IPS-20b (cell line): ENCODE measurements at regions not wholly inside any gene's neighbourhood (a gene's known extent, or its start where the extent isn't known, plus 50 kb on each side); places are given as distances from the start of the nearest gene placed in this dataset.

Experiments
- H3K27ac ChIP-seq: one replicate; pipeline ENCODE4 v1.5.1; 2013; ENCODE audit warnings: low read length
- H3K27me3 ChIP-seq: 2 replicates; pipeline ENCODE4 v1.6.1; 2013; ENCODE audit warnings: mild to moderate bottlenecking, low read length, inconsistent platforms; ENCODE audit not compliant: insufficient read depth
- H3K36me3 ChIP-seq: 2 replicates; pipeline ENCODE4 v1.6.1; 2013; ENCODE audit warnings: low read depth, mild to moderate bottlenecking, inconsistent platforms, low read length, moderate library complexity; ENCODE audit not compliant: insufficient read depth
- H3K4me1 ChIP-seq: 2 replicates; pipeline ENCODE4 v1.6.1; 2013; ENCODE audit warnings: mild to moderate bottlenecking, control low read depth, inconsistent platforms, low read length, moderate library complexity; ENCODE audit not compliant: insufficient read depth
- H3K4me3 ChIP-seq: 2 replicates; pipeline ENCODE4 v1.5.1; 2013; ENCODE audit warnings: mild to moderate bottlenecking, low read length, inconsistent platforms
- H3K9ac ChIP-seq: 2 replicates; pipeline ENCODE4 v1.6.1; 2013; ENCODE audit warnings: low read depth, mild to moderate bottlenecking, inconsistent platforms, low read length, moderate library complexity
- H3K9me3 ChIP-seq: 2 replicates; pipeline ENCODE4 v1.6.1; 2013; ENCODE audit warnings: mild to moderate bottlenecking, low read depth, low read length, inconsistent platforms; ENCODE audit not compliant: insufficient read depth

DNA sequence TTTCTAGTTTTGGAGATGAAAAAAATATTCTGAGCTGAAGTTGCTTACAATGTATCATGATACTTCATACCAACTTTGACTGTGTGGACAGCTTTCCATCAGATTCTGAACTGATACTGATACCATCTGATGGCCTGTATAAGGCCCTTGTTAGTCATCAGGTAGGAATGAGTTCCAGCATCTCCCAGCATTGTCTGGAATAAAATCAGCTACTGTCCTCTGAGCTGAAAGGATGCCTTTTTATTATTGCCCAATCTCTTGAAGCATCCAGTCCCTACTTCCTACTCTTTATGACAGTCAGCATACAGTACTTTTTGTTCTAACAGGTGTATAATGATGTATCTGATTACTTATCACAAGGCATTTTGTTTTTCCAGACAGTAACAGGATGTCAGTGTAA lies 70.6 kb upstream of the EYA4 start:
- Histone ChIP-seq H3K4me1 (peaks cover 19% of the 10 kb centered on the region; the same call in 1 of the 2 replicates), H3K36me3 (no peaks in the 10 kb centered on the region), H3K27ac (no peak overlapping the region), H3K4me3 (no peak overlapping the region), H3K9me3 (no peaks in the 10 kb centered on the region), H3K27me3 (no peaks in the 10 kb centered on the region), H3K9ac (no peak overlapping the region)

DNA sequence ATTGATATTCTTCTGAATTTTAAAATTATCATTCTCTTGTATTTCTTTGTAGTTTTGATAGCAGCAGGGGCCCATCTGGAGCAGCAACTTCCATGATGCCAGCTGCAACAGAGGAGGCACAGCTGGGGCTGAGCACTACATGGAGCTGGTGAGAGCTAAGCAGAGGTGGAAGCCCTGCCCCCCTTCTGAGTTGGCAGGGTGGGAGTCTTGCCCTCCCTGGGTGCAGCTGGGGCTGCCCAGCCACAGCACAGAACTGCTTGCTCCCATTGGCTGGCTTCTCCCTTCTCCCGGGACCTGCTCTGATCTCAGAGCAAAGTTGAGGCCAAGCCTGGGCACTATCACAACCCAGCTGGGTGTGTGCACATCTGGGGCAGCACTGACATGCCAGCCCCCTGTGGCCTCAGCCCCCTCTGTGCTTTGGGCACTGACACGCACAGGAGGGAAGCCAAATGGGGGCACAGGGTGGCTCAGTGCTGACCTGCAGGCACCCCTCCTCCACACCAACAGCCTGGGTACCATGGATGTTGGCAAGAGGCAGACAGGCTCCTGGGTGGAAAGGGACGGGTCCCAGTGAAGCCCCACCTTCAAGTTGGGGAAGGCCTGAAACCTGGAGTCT lies 69.1 kb upstream of the EYA4 start:
- Histone ChIP-seq H3K27me3 (no peaks in the 10 kb centered on the region), H3K4me3 (no peak overlapping the region), H3K27ac (no peak overlapping the region), H3K9me3 (no peaks in the 10 kb centered on the region), H3K4me1 (peaks cover 19% of the 10 kb centered on the region; the same call in 1 of the 2 replicates), H3K36me3 (no peaks in the 10 kb centered on the region), H3K9ac (no peak overlapping the region)

DNA sequence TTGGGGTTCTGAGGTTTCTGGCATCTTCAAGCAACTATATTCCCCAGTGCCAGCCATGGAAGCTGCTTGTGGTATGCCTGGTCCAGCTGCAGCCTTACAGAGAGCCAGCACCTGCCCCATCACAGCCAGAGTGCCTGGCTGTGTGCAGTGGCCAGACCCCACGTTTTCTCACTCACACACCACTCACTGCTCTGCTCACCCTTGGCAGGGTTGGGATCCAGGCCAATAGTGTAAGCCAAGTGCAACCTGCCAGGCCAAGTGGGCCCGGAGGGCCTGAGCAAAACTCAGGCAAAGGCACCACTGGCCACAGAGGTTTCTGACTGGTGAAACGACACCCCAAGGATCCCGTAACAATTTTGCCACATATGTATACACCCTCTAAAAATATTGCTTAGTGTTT lies 67.9 kb upstream of the EYA4 start:
- no peak overlapping the region for H3K4me3 ChIP-seq
- no peak overlapping the region for H3K9ac ChIP-seq
- no peaks in the 10 kb centered on the region; the same call in 1 of the 2 replicates for H3K9me3 ChIP-seq
- H3K27me3 ChIP-seq, result no peaks in the 10 kb centered on the region
- no peak overlapping the region for H3K27ac ChIP-seq
- H3K4me1 ChIP-seq, result peaks cover 19% of the 10 kb centered on the region; the same call in 1 of the 2 replicates
- H3K36me3 ChIP-seq, result no peaks in the 10 kb centered on the region

DNA sequence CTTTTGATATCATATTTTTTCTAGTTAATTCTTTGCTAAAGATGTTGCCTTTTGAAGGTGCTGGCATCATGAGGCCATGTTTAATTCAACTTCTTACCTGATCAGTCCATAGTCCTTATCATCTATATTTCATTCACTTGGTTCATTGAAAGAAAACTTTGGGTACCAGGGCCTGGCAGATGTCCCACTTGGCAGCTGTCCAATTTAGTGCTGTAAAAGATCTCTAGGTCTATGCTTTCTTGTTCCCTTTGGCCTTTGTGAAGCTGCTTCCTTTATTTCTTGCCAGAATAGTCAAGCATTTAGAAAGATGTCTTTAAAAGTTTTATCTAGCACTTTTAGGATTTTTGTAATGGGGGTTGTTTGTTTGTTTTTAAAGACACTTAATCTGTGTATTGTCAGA lies 61.7 kb upstream of the EYA4 start:
- no peak overlapping the region for H3K4me3 ChIP-seq
- no peak overlapping the region for H3K27ac ChIP-seq
- H3K4me1 ChIP-seq, result no peaks in the 10 kb centered on the region
- H3K9ac ChIP-seq, result no peak overlapping the region
- H3K27me3 ChIP-seq, result no peaks in the 10 kb centered on the region
- H3K36me3 ChIP-seq, result no peaks in the 10 kb centered on the region
- H3K9me3 ChIP-seq, result no peaks in the 10 kb centered on the region; the same call in 1 of the 2 replicates

DNA sequence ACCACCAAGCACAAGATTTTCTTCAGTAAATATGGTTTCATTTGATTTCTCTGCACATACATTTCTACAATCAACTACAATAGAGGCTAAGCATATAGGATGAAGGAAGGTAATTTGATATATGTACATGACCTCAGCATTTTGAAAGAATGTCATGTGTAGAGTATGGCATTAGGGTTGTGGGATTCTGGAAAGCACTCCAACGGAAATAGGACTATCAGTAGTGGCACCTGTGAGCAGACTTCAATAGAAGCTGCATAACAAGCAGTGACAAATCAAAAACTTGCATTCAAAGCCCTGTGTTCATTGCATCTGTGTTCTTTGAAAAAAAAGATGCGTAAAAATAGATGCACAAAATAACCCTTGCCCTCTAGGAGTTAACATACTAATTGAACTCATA lies 57.5 kb upstream of the EYA4 start:
- no peaks in the 10 kb centered on the region for H3K27me3 ChIP-seq
- no peaks in the 10 kb centered on the region for H3K36me3 ChIP-seq
- peaks cover 10% of the 10 kb centered on the region for H3K4me1 ChIP-seq
- no peak overlapping the region for H3K27ac ChIP-seq
- no peak overlapping the region for H3K9ac ChIP-seq
- no peak overlapping the region for H3K4me3 ChIP-seq
- H3K9me3 ChIP-seq, result no peaks in the 10 kb centered on the region

DNA sequence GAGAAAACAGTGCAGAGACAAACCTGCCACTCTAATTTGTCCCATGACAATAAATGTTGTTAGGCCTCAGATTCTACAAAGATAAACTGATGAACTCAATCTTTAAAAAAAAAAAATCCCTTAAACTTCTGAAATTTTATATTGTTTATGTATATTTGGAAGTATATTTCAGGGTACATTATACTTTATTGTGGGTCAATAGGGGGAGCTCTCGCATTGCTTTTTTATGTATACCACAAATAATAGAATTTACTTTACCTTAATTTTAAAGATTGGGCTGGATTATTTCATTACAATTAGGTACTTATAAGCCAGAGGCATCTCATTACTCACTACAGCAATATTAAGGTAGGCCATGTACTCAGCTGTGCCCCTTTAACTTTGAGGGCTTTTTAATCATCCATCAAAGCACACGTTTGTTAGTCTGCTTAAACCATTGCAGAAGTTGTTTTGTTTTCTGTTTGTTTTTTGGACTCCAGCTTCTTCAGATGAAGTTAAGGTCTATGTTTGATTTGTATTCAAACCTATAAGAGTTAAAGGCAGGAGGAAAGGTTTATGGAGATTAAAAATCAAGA lies 56.3 kb upstream of the EYA4 start:
- Histone ChIP-seq H3K4me3 (no peak overlapping the region), H3K27me3 (no peaks in the 10 kb centered on the region), H3K27ac (no peak overlapping the region), H3K9me3 (no peaks in the 10 kb centered on the region), H3K36me3 (no peaks in the 10 kb centered on the region), H3K4me1 (peaks cover 17% of the 10 kb centered on the region), H3K9ac (no peak overlapping the region)

DNA sequence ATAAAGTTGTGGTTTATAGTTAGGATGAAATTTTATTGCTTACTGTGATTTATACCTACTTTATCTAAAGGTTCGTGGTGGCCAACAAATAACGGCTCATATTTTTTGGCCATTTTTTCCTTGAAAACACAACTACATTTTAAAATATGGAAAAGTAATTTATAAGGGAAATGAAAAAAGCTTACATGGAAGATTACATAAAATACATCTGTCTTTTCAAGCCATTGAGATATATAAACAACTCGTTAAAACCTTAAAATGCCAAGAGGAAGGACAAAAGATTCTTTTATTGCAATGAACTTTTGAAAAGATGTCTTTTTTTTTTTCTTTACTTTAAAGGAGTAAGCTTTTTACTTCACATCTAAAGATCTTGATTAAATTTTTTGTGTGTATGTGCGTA lies 55.4 kb upstream of the EYA4 start:
- Histone ChIP-seq H3K27me3 (no peaks in the 10 kb centered on the region), H3K36me3 (no peaks in the 10 kb centered on the region), H3K27ac (no peak overlapping the region), H3K9me3 (no peaks in the 10 kb centered on the region), H3K9ac (no peak overlapping the region), H3K4me3 (no peak overlapping the region), H3K4me1 (peaks cover 17% of the 10 kb centered on the region)

DNA sequence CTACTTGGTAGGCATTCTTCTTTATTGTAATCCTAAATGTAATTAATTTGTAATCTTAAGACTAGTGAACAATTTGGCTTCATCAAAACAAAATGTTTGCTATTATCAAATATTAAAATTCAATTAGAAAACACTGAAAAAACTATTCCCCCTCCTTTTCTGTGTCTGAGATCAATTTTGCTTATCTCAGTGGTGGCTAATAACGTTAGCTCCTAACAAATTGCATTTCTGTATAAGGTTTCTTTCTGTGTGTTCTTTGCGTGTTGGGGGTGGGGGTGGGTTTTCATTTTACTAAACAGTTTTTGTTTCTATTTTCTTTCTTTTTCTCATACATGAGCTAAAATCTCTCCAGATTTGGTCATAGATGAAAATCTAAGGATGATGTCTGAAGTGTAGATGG lies 54.0 kb upstream of the EYA4 start:
- no peaks in the 10 kb centered on the region for H3K27me3 ChIP-seq
- H3K36me3 ChIP-seq, result no peaks in the 10 kb centered on the region
- no peaks in the 10 kb centered on the region for H3K9me3 ChIP-seq
- H3K4me3 ChIP-seq, result no peak overlapping the region
- H3K27ac ChIP-seq, result no peak overlapping the region
- no peak overlapping the region for H3K9ac ChIP-seq
- peaks cover 17% of the 10 kb centered on the region for H3K4me1 ChIP-seq

DNA sequence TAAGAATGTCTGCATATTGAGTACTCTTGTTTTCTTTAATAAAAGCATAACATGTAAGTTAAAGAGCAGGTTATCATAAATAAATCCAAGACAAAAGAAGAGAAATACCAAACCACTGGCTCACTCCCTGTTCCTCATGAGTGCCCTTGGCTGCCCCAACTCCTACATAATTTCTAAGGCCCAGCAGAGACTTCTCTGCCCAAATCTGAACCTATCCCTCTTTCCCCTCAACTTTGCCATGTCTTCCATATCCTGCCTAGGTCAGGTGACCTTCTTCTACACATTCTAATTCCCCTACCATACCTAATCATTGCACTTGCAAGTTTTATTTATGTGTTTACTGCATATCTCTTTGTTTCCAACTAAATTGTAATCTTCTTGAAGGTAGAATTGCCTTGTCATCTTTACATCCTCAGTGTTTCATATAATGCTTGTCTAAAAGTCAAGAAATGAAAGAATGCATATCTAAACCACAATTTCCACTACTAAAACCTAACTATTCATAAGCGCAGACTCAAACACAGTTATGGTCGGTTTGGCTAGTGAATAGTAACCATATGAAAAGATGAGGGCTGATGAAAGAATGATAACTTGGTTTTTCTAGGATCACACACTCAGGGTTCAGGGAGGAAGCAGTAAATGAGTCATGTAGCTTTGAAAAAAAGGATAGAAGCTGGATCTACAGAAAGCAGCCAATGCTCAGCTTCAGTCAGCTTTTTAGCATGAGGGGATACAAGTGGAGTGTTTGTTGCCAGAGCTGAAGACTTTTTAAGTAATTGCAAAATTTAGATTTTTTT lies 53.3 kb upstream of the EYA4 start:
- H3K9me3 ChIP-seq, result no peaks in the 10 kb centered on the region
- no peaks in the 10 kb centered on the region for H3K36me3 ChIP-seq
- no peaks in the 10 kb centered on the region for H3K27me3 ChIP-seq
- H3K27ac ChIP-seq, result no peak overlapping the region
- no peak overlapping the region for H3K9ac ChIP-seq
- peaks cover 17% of the 10 kb centered on the region for H3K4me1 ChIP-seq
- H3K4me3 ChIP-seq, result no peak overlapping the region

DNA sequence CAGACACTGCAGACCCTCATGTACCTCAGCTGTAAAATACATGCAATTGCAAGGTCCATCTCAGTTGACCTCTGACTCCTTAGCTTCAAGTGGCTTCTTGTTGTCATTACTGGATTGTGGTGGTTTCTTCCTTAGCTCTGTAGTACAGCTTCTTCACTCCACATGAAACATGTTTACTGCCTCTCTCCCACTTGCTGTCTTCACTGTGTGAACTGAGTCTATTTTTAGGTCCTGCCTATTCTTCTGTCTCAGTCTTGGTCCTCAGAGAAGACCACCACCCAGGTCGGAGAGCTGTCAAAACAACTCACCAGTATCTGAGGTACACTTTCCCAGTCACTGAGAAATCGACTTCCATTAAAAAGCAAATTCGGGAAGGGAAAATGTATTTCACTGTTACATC lies 50.2 kb upstream of the EYA4 start:
- Histone ChIP-seq H3K9ac (no peak overlapping the region), H3K9me3 (no peaks in the 10 kb centered on the region; the same call in 1 of the 2 replicates), H3K4me1 (peaks cover 17% of the 10 kb centered on the region)

DNA sequence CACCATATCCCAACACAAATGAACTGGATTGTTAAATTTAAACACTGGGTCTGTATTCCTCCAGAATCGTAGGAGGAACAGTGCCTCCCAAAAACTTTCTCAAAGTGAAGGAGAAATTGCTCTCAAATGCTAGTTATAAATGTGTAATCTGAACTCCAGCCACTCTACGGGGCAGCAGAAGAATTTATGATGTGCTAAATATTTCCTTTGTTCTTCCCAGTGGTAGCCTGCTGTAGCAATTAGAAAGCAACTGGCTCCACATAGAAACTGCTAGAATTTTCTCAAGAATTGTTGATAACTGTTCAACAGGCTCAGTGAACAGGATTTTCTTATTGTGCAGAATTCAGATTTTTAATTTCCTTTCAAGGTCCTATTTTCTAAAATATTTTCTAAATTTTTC lies 49.8 kb upstream of the EYA4 start:
- H3K27me3 ChIP-seq, result no peaks in the 10 kb centered on the region
- no peak overlapping the region for H3K9ac ChIP-seq
- H3K36me3 ChIP-seq, result no peaks in the 10 kb centered on the region
- no peak overlapping the region for H3K4me3 ChIP-seq
- peaks cover 17% of the 10 kb centered on the region for H3K4me1 ChIP-seq
- H3K9me3 ChIP-seq, result no peaks in the 10 kb centered on the region; the same call in 1 of the 2 replicates
- H3K27ac ChIP-seq, result no peak overlapping the region

More for the DNA sequence above, 50.2 kb upstream of the EYA4 start:
- Histone ChIP-seq H3K36me3 (no peaks in the 10 kb centered on the region), H3K4me3 (no peak overlapping the region), H3K27ac (no peak overlapping the region), H3K27me3 (no peaks in the 10 kb centered on the region)
